Spleen (tissue), 7 donors: ENCODE measurements at regions not wholly inside any gene's neighbourhood (a gene's known extent, or its start where the extent isn't known, plus 50 kb on each side); places are given as distances from the start of the nearest gene placed in this dataset.

Experiments
- CTCF ChIP-seq, 11 experiments: fragments of 200-600 bp in 7 of 11; fragments of 450-650 bp in 4 of 11; sonication (generic) in 4 of 11; IDR thresholded peaks in 8 of 11; conservative IDR thresholded peaks in 3 of 11; 1 replicate in 7 of 11; 2 replicates in 4 of 11; pipeline versions ENCODE4 v1.4.0 to v1.8.0; 2016 to 2021; ENCODE audit warnings: antibody characterized with exemption in 11 of 11, inconsistent platforms in 4 of 11, mild to moderate bottlenecking in 1 of 11
- POLR2A ChIP-seq, 3 donors: fragments of 450-650 bp; IDR thresholded peaks; one replicate each; pipeline ENCODE4 v1.5.1; 2017; ENCODE audit warnings: antibody characterized with exemption in 3 of 3, mild to moderate bottlenecking in 1 of 3
- donor health status: DM: no; HTN: no; CAD: no; lungs with moderate emphysema.
- donor health status: DM: no; HTN: no; CAD: no.
- donor health status: DM: no; HTN: no; CAD: no.

GRCh38 chr13:81140675-81141074 lies 799.7 kb upstream of the SPRY2 start:
- TF ChIP-seq POLR2A (IDR thresholded peaks at IDR 0.05) (no peak), CTCF (IDR thresholded peaks at IDR 0.05 in 8 of 11, conservative IDR thresholded peaks at IDR 0.05 in 3 of 11) (no peak)
